NB4 (cell line): ENCODE measurements at regions not wholly inside any gene's neighbourhood (a gene's known extent, or its start where the extent isn't known, plus 50 kb on each side); places are given as distances from the start of the nearest gene placed in this dataset.

Experiments used
- DNase-seq: peaks from one replicate; pipeline ENCODE4 v3.0.0; 2010; ENCODE audit warnings: low read depth
- H3K4me3 ChIP-seq: one replicate; pipeline ENCODE4 v1.5.1; 2011; ENCODE audit warnings: mild to moderate bottlenecking, low read depth, low read length, moderate library complexity
- CTCF ChIP-seq: IDR thresholded peaks from one replicate; pipeline ENCODE4 v1.5.1; 2012; ENCODE audit warnings: low read depth, low read length
- MAX ChIP-seq: IDR thresholded peaks from 2 replicates; pipeline ENCODE4 v1.6.1; 2011; ENCODE audit warnings: low read depth, low read length
- MYC ChIP-seq: IDR thresholded peaks from 2 replicates; pipeline ENCODE4 v1.6.1; 2011; ENCODE audit warnings: low read depth, low read length
- POLR2A ChIP-seq: IDR thresholded peaks from 2 replicates; pipeline ENCODE4 v1.6.1; 2011; ENCODE audit warnings: mild to moderate bottlenecking; ENCODE audit not compliant: insufficient read length; ENCODE audit errors: extremely low read depth

- TF ChIP-seq POLR2A: no peak
- no peak for TF ChIP-seq CTCF
- no peak for TF ChIP-seq MYC
- TF ChIP-seq MAX: no peak
- H3K4me3 ChIP-seq: no peak overlapping the region
- no peak for DNase-seq
Observed at GRCh38 chr1:95311014-95311413, 77.0 kb downstream of the RWDD3 start.

- H3K4me3 ChIP-seq: no peak overlapping the region
- TF ChIP-seq CTCF (no peak), MYC (no peak), MAX (no peak), POLR2A (no peak)
- DNase-seq: no peak
Observed at GRCh38 chr1:95311762-95312161, 77.8 kb downstream of the RWDD3 start.

- DNase-seq: no peak
- H3K4me3 ChIP-seq: no peak overlapping the region
- TF ChIP-seq POLR2A (no peak), MAX (no peak)
Observed at GRCh38 chr1:95312181-95312580, 78.2 kb downstream of the RWDD3 start.

GRCh38 chr1:95313527-95313926, 79.5 kb downstream of the RWDD3 start:
- no peak for DNase-seq
- TF ChIP-seq MYC (no peak), MAX (no peak), POLR2A (no peak), CTCF (no peak)
- no peak overlapping the region for H3K4me3 ChIP-seq

GRCh38 chr1:95321531-95321930, 87.5 kb downstream of the RWDD3 start:
- no peak for DNase-seq
- H3K4me3 ChIP-seq: no peak overlapping the region
- no peak for TF ChIP-seq POLR2A
- no peak for TF ChIP-seq CTCF
- no peak for TF ChIP-seq MAX
- no peak for TF ChIP-seq MYC

GRCh38 chr1:95323123-95323522, 89.1 kb downstream of the RWDD3 start:
- DNase-seq: peak; percentile 2
- TF ChIP-seq MAX (no peak), MYC (no peak)
- no peak overlapping the region for H3K4me3 ChIP-seq

GRCh38 chr1:95325349-95325748, 91.3 kb downstream of the RWDD3 start:
- no peak overlapping the region for H3K4me3 ChIP-seq
- no peak for DNase-seq
- TF ChIP-seq CTCF: no peak
- TF ChIP-seq MAX: no peak
- no peak for TF ChIP-seq POLR2A
